ENCODE measurements at regions not wholly inside any gene's neighbourhood (a gene's known extent, or its start where the extent isn't known, plus 50 kb on each side); places are given as distances from the start of the nearest gene placed in this dataset.

GRCh38 chr16:24414534-24414933 is 124.8 kb upstream of the RBBP6 start:
- H3K4me1 ChIP-seq (ENCODE audit: insufficient read depth, poor library complexity, severe bottlenecking) = no peaks in the 10 kb centered on the region
- no peaks in the 10 kb centered on the region for H3K27me3 ChIP-seq (ENCODE audit: insufficient read depth, poor library complexity, severe bottlenecking)
- H3K4me3 ChIP-seq (ENCODE audit: severe bottlenecking) = no peak overlapping the region
- ATAC-seq (ENCODE audit: low read depth) (no peak), DNase-seq (ENCODE audit: low spot score) (no peak)
- H3K9me3 ChIP-seq (ENCODE audit: severe bottlenecking) = no peaks in the 10 kb centered on the region
- H3K36me3 ChIP-seq (ENCODE audit: low read depth) = no peaks in the 10 kb centered on the region
- no peak for TF ChIP-seq CTCF (IDR thresholded peaks at IDR 0.05; ENCODE audit: poor library complexity, severe bottlenecking)
- H3K27ac ChIP-seq (ENCODE audit: poor library complexity, severe bottlenecking) = no peak overlapping the region

- Histone ChIP-seq H3K36me3 (ENCODE audit: low read depth) (no peaks in the 10 kb centered on the region), H3K27me3 (ENCODE audit: insufficient read depth, poor library complexity, severe bottlenecking) (no peaks in the 10 kb centered on the region), H3K4me3 (ENCODE audit: severe bottlenecking) (no peak overlapping the region), H3K9me3 (ENCODE audit: severe bottlenecking) (no peaks in the 10 kb centered on the region), H3K4me1 (ENCODE audit: insufficient read depth, poor library complexity, severe bottlenecking) (no peaks in the 10 kb centered on the region), H3K27ac (ENCODE audit: poor library complexity, severe bottlenecking) (no peak overlapping the region)
- TF ChIP-seq CTCF (IDR thresholded peaks at IDR 0.05; ENCODE audit: poor library complexity, severe bottlenecking) = no peak
- ATAC-seq (ENCODE audit: low read depth) = no peak
- DNase-seq (ENCODE audit: low spot score) = no peak
These were observed 120.6 kb upstream of the RBBP6 start for GRCh38 chr16:24418733-24419132.

- Histone ChIP-seq H3K36me3 (ENCODE audit: low read depth) (no peaks in the 10 kb centered on the region), H3K27ac (ENCODE audit: poor library complexity, severe bottlenecking) (no peak overlapping the region), H3K4me1 (ENCODE audit: insufficient read depth, poor library complexity, severe bottlenecking) (no peaks in the 10 kb centered on the region), H3K27me3 (ENCODE audit: insufficient read depth, poor library complexity, severe bottlenecking) (peaks cover 5% of the 10 kb centered on the region), H3K4me3 (ENCODE audit: severe bottlenecking) (no peak overlapping the region), H3K9me3 (ENCODE audit: severe bottlenecking) (no peaks in the 10 kb centered on the region)
- ATAC-seq (ENCODE audit: low read depth) = no peak
- no peak for DNase-seq (ENCODE audit: low spot score)
- TF ChIP-seq CTCF (IDR thresholded peaks at IDR 0.05; ENCODE audit: poor library complexity, severe bottlenecking) = no peak
These were observed 116.1 kb upstream of the RBBP6 start for GRCh38 chr16:24423312-24423711.

GRCh38 chr16:24424364-24424763 is 115.0 kb upstream of the RBBP6 start:
- ATAC-seq (ENCODE audit: low read depth) = no peak
- H3K27ac ChIP-seq (ENCODE audit: poor library complexity, severe bottlenecking) = no peak overlapping the region
- no peaks in the 10 kb centered on the region for H3K36me3 ChIP-seq (ENCODE audit: low read depth)
- no peaks in the 10 kb centered on the region for H3K9me3 ChIP-seq (ENCODE audit: severe bottlenecking)
- H3K27me3 ChIP-seq (ENCODE audit: insufficient read depth, poor library complexity, severe bottlenecking) = peaks cover 5% of the 10 kb centered on the region
- no peak for DNase-seq (ENCODE audit: low spot score)
- no peak for TF ChIP-seq CTCF (IDR thresholded peaks at IDR 0.05; ENCODE audit: poor library complexity, severe bottlenecking)
- no peak overlapping the region for H3K4me3 ChIP-seq (ENCODE audit: severe bottlenecking)
- H3K4me1 ChIP-seq (ENCODE audit: insufficient read depth, poor library complexity, severe bottlenecking) = no peaks in the 10 kb centered on the region

- Histone ChIP-seq H3K27ac (ENCODE audit: poor library complexity, severe bottlenecking) (no peak overlapping the region), H3K27me3 (ENCODE audit: insufficient read depth, poor library complexity, severe bottlenecking) (peaks cover 5% of the 10 kb centered on the region), H3K36me3 (ENCODE audit: low read depth) (no peaks in the 10 kb centered on the region), H3K9me3 (ENCODE audit: severe bottlenecking) (no peaks in the 10 kb centered on the region), H3K4me3 (ENCODE audit: severe bottlenecking) (no peak overlapping the region), H3K4me1 (ENCODE audit: insufficient read depth, poor library complexity, severe bottlenecking) (no peaks in the 10 kb centered on the region)
- TF ChIP-seq CTCF (IDR thresholded peaks at IDR 0.05; ENCODE audit: poor library complexity, severe bottlenecking) = no peak
- no peak for ATAC-seq (ENCODE audit: low read depth)
- DNase-seq (ENCODE audit: low spot score) = no peak
These were observed 111.5 kb upstream of the RBBP6 start for GRCh38 chr16:24427840-24428239.
